ENCODE measurements at regions not wholly inside any gene's neighbourhood (a gene's known extent, or its start where the extent isn't known, plus 50 kb on each side); places are given as distances from the start of the nearest gene placed in this dataset.
A peak's percentile ranks its signal among the peaks of the same experiment; 100 is the strongest.

DNA sequence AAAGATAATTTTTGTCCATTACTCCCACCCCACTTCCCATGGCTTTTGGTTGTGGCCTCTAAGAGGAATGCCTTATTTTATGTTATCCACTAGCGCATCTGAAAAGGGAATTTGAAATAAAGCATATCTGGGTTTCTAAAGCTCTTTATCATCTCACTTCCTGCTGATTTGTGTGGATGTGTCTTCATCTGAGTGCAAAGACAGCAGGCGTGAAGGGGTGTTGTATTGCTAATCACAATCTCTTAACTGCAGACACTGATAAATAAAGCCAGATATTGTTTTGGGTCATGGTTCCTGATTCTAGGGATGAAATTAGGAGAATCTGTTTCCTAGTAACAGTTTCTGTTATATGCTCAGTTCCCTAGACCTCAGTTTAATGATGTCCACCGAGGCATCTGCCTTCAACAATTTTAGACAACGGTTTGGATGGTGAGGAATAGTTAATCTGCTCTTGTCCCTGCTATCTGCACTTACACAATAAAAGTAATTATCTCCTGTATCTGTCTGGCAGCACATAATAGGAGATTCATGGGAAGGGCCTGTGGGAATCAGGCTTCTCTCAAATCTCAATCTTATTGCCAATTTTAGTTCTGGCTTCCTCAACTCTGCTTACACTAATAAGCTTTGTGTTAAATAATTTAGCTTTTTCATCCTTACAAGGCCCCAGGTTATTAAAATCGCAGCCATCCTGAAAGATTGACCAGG, 517.9 kb upstream of the ATXN8OS start:
- no peaks in the 10 kb centered on the region for H3K27me3 ChIP-seq (ENCODE audit: low read length)
- no peaks in the 10 kb centered on the region for H3K9me2 ChIP-seq (replicated peaks; ENCODE audit: insufficient read depth, low read length)
- H4K20me1 ChIP-seq (ENCODE audit: low read depth, low read length) = no peaks in the 10 kb centered on the region
- no peak overlapping the region for H3K27ac ChIP-seq (ENCODE audit: low read depth, low read length)
- TF ChIP-seq, protein P1, sequence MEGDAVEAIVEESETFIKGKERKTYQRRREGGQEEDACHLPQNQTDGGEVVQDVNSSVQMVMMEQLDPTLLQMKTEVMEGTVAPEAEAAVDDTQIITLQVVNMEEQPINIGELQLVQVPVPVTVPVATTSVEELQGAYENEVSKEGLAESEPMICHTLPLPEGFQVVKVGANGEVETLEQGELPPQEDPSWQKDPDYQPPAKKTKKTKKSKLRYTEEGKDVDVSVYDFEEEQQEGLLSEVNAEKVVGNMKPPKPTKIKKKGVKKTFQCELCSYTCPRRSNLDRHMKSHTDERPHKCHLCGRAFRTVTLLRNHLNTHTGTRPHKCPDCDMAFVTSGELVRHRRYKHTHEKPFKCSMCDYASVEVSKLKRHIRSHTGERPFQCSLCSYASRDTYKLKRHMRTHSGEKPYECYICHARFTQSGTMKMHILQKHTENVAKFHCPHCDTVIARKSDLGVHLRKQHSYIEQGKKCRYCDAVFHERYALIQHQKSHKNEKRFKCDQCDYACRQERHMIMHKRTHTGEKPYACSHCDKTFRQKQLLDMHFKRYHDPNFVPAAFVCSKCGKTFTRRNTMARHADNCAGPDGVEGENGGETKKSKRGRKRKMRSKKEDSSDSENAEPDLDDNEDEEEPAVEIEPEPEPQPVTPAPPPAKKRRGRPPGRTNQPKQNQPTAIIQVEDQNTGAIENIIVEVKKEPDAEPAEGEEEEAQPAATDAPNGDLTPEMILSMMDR (IDR thresholded peaks at IDR 0.05; ENCODE audit: insufficient read depth, low read length, poor library complexity, severe bottlenecking) = no peak
- no peak for TF ChIP-seq EZH2phosphoT487 (conservative IDR thresholded peaks at IDR 0.05; ENCODE audit: low read length)
- no peak overlapping the region for H3K4me2 ChIP-seq (ENCODE audit: low read depth, low read length, poor library complexity, severe bottlenecking)
- no peaks in the 10 kb centered on the region for H3K36me3 ChIP-seq (ENCODE audit: low read length)
- H3K79me2 ChIP-seq (ENCODE audit: insufficient read depth, low read length) = no peaks in the 10 kb centered on the region
- no peak overlapping the region for H3K4me3 ChIP-seq (ENCODE audit: insufficient read depth, low read length, poor library complexity, severe bottlenecking)
- H3K9me3 ChIP-seq (ENCODE audit: insufficient read depth, low read length) = no peaks in the 10 kb centered on the region
- no peak overlapping the region for H3K9ac ChIP-seq (ENCODE audit: low read length)
- no peak overlapping the region for H2AFZ ChIP-seq (ENCODE audit: low read depth, low read length, severe bottlenecking)
- no peaks in the 10 kb centered on the region for H3F3A ChIP-seq (ENCODE audit: insufficient read depth)

DNA sequence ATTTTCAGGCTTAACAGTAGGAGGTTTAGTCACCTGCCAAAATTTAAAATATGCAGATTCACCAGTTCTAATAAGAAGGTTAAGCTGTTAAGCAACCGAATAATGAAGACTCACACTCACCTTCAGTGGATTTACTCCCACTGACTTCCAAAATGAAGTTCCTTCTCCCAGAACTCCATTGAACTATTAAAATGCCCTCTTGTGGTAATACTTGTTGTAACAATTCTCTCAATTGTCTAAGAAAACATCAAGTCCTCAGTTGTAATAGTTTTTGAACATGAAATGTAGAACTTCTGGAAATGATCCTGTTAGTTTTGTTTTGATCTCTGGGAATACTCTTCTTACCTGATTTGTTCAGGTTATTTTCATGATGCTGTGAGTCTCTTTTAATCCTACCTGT, 522.0 kb upstream of the ATXN8OS start:
- H3K27ac ChIP-seq (ENCODE audit: low read depth, low read length) = no peak overlapping the region
- H3K36me3 ChIP-seq (ENCODE audit: low read length) = no peaks in the 10 kb centered on the region
- no peak for TF ChIP-seq EZH2phosphoT487 (conservative IDR thresholded peaks at IDR 0.05; ENCODE audit: low read length)
- TF ChIP-seq, protein P1 (IDR thresholded peaks at IDR 0.05; ENCODE audit: insufficient read depth, low read length, poor library complexity, severe bottlenecking) = no peak
- H4K20me1 ChIP-seq (ENCODE audit: low read depth, low read length) = no peaks in the 10 kb centered on the region
- no peaks in the 10 kb centered on the region for H3K27me3 ChIP-seq (ENCODE audit: low read length)
- no peak overlapping the region for H2AFZ ChIP-seq (ENCODE audit: low read depth, low read length, severe bottlenecking)
- H3K4me3 ChIP-seq (ENCODE audit: insufficient read depth, low read length, poor library complexity, severe bottlenecking) = no peak overlapping the region
- no peaks in the 10 kb centered on the region for H3K9me3 ChIP-seq (ENCODE audit: insufficient read depth, low read length)
- H3K9ac ChIP-seq (ENCODE audit: low read length) = no peak overlapping the region
- no peaks in the 10 kb centered on the region for H3K9me2 ChIP-seq (replicated peaks; ENCODE audit: insufficient read depth, low read length)
- no peaks in the 10 kb centered on the region for H3F3A ChIP-seq (ENCODE audit: insufficient read depth)
- H3K4me2 ChIP-seq (ENCODE audit: low read depth, low read length, poor library complexity, severe bottlenecking) = no peak overlapping the region
- no peaks in the 10 kb centered on the region for H3K79me2 ChIP-seq (ENCODE audit: insufficient read depth, low read length)

DNA sequence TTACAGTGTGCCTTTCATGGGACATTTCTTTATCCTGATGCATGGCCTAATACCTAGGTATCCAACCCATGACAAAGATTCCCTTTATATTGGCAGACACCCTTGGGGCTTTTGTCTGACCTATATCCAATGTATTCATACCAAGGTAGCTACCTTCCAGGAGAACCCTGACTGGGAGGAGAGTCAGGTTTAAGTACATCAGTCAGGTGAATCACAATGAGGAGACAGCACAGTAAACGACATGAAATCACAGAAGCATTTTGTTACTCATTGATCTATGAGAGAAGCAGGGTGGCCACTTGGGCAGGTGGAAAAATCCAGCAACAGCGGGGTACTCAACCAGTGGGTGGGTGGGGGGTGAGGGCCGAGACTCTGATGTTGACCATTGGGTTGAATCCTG, 527.4 kb upstream of the ATXN8OS start:
- Histone ChIP-seq H3K9me3 (ENCODE audit: insufficient read depth, low read length) (no peaks in the 10 kb centered on the region), H3F3A (ENCODE audit: insufficient read depth) (no peaks in the 10 kb centered on the region), H3K9ac (ENCODE audit: low read length) (no peak overlapping the region), H3K36me3 (ENCODE audit: low read length) (no peaks in the 10 kb centered on the region), H3K9me2 (replicated peaks; ENCODE audit: insufficient read depth, low read length) (no peaks in the 10 kb centered on the region), H3K27ac (ENCODE audit: low read depth, low read length) (no peak overlapping the region), H3K27me3 (ENCODE audit: low read length) (no peaks in the 10 kb centered on the region), H3K79me2 (ENCODE audit: insufficient read depth, low read length) (no peaks in the 10 kb centered on the region), H3K4me3 (ENCODE audit: insufficient read depth, low read length, poor library complexity, severe bottlenecking) (no peak overlapping the region), H3K4me2 (ENCODE audit: low read depth, low read length, poor library complexity, severe bottlenecking) (no peak overlapping the region), H4K20me1 (ENCODE audit: low read depth, low read length) (no peaks in the 10 kb centered on the region), H2AFZ (ENCODE audit: low read depth, low read length, severe bottlenecking) (peak overlapping the region; percentile 82)
- no peak for TF ChIP-seq EZH2phosphoT487 (conservative IDR thresholded peaks at IDR 0.05; ENCODE audit: low read length)
- TF ChIP-seq, protein P1 (IDR thresholded peaks at IDR 0.05; ENCODE audit: insufficient read depth, low read length, poor library complexity, severe bottlenecking) = no peak
